Skeletal muscle satellite cell (primary cell): ENCODE measurements at regions not wholly inside any gene's neighbourhood (a gene's known extent, or its start where the extent isn't known, plus 50 kb on each side); places are given as distances from the start of the nearest gene placed in this dataset.
"Not testable (repeated sequence)": the region's sequence is repeated elsewhere in the genome, so short reads cannot be mapped to it uniquely, and the experiment has no call there.

Experiments
- H3K27me3 ChIP-seq: 2 replicates; pipeline ENCODE4 v1.7.0; 2013; ENCODE audit warnings: low read length; ENCODE audit not compliant: control insufficient read depth, insufficient read depth
- H3K36me3 ChIP-seq: 2 replicates; pipeline ENCODE4 v1.7.0; 2013; ENCODE audit warnings: mild to moderate bottlenecking, control low read depth, low read length; ENCODE audit not compliant: insufficient read depth
- H3K4me1 ChIP-seq: 2 replicates; pipeline ENCODE4 v1.7.0; 2013; ENCODE audit warnings: low read length; ENCODE audit not compliant: control insufficient read depth, insufficient read depth
- H3K4me2 ChIP-seq: 2 replicates; pipeline ENCODE4 v1.7.0; 2013; ENCODE audit warnings: mild to moderate bottlenecking, low read length
- H3K4me3 ChIP-seq: 2 replicates; pipeline ENCODE4 v1.7.0; 2013; ENCODE audit warnings: low read length
- H3K9ac ChIP-seq: 2 replicates; pipeline ENCODE4 v1.7.0; 2013; ENCODE audit warnings: mild to moderate bottlenecking, low read depth, low read length, moderate library complexity
- H3K9me3 ChIP-seq: replicated peaks from 2 replicates; pipeline ENCODE4 v1.7.0; 2013; ENCODE audit warnings: mild to moderate bottlenecking, control low read depth, low read length

DNA sequence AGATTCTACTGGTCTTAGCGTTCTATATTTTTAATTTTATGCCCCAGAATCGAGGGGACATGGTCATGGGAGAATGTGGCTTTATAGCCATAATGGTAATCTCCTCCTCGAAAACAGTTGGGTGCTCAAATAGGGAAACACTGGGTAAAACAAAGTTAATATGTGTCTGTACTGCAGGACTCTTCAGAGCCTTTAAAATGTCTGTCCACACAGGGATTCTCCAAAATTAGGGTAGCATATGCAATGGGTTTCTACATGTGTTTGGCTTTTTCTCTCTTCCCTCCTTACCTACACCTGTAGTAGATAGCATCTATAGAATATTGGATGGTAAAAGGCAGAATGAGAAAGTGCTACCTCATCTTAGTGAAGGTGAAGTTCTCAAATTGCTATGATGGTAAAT, 130.0 kb upstream of the NR3C1 start:
- H3K9ac ChIP-seq, result no peak overlapping the region

DNA sequence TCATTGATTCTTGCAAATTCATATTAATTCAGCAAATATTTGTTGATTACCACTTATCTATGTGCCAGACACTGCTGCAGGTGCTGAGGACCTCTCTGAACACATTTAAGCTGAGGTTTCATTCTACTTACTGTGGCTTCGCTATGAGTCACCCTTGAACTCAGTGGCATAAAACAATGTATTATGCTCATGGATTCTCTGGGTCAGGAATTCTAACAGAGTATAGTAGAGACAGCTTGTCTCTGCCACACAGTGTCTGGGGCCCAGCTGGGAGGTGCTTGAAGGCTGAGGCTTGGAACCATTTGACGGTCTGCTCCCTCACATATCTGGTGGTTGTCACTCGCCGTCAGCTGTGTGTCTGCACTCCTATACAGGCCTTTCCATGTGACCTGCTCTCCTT, 124.3 kb upstream of the NR3C1 start:
- Histone ChIP-seq H3K9ac (no peak overlapping the region), H3K4me1 (no peaks in the 10 kb centered on the region), H3K27me3 (no peaks in the 10 kb centered on the region), H3K4me3 (no peak overlapping the region), H3K36me3 (no peaks in the 10 kb centered on the region), H3K9me3 (no peaks in the 10 kb centered on the region), H3K4me2 (no peak overlapping the region)

More for the DNA sequence above, 130.0 kb upstream of the NR3C1 start:
- peaks cover 15% of the 10 kb centered on the region for H3K4me1 ChIP-seq
- no peaks in the 10 kb centered on the region for H3K9me3 ChIP-seq
- no peaks in the 10 kb centered on the region for H3K36me3 ChIP-seq
- H3K4me3 ChIP-seq, result no peak overlapping the region
- no peaks in the 10 kb centered on the region for H3K27me3 ChIP-seq
- no peak overlapping the region for H3K4me2 ChIP-seq

DNA sequence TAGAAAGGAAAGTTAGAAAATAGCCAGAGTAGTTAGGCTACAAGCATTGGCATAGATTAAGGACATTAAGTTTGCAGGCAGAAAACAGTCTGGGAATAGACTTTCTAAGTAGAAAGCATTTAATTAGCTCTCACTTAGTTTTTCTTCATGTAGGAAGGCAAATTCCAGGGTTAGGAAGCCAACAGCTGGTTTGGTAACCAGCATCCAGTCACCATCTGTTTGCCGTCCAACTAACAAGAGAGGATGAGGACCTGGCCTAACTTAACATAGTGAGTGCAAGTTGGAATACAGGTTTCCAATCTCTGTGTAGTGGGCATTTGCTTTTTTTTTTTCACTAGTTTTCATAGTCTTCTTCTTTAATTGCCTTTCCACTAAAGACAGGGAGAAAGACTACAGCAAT, 121.7 kb upstream of the NR3C1 start:
- H3K36me3 ChIP-seq, result no peaks in the 10 kb centered on the region
- no peak overlapping the region for H3K4me3 ChIP-seq
- H3K9me3 ChIP-seq, result no peaks in the 10 kb centered on the region
- no peak overlapping the region for H3K4me2 ChIP-seq
- H3K4me1 ChIP-seq, result no peaks in the 10 kb centered on the region
- no peak overlapping the region for H3K9ac ChIP-seq
- H3K27me3 ChIP-seq, result no peaks in the 10 kb centered on the region

DNA sequence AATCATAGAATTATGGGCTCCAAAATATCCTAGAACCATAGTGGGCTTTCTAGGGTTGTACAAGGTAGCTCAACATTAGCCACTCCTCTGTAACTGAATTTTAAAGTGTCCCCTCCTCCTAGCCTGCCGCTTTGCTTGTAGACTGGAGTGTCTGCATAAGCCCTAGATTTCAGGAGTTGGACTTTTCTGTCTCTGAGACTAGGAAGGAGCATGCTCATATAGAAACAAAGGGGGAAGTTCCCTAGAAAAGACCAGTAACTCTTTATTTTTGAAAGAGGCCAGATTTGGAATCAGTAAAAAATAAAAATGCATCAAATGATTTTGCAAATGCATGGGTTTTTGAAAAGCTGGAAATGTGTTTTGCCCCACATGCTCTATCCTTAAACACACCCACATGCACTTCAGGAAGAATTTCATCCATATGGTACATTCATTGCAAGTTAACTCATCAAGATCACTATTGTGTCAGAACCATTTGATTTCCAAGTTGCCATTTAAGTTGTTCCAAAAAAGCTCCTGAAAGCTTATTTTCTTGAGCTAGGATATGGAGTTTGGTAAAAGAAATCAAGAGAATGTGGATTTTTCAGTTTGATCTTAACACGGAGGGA, 121.0 kb upstream of the NR3C1 start:
- Histone ChIP-seq H3K36me3 (no peaks in the 10 kb centered on the region), H3K27me3 (no peaks in the 10 kb centered on the region), H3K9me3 (no peaks in the 10 kb centered on the region), H3K9ac (no peak overlapping the region), H3K4me3 (no peak overlapping the region), H3K4me1 (no peaks in the 10 kb centered on the region), H3K4me2 (no peak overlapping the region)

DNA sequence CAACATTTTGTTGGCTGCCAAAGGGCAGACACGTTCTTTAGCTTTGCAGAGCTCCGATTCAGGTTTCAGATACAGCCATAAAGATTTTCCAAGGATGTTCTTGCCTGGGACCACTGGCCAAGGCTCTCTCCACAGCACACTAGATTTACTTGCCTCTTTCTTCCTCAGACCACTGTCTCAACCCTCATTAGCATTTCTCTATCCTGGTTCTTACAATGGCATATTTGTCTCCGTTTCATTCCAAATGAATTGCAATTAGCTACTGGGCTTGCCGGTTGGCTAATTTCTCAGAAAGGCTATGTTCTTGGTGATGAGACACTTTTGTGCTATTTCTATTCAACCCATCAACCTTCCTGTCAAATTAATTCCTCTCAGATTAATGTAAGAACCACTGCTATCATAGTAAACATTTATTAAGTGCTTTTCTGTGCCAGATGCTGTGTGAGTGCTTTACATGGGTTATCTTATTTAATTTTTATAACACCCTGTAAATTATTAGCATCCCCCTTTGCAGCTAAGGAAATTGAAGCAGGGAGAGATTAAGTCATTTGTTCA, 118.4 kb upstream of the NR3C1 start:
- Histone ChIP-seq H3K4me2 (no peak overlapping the region), H3K4me3 (no peak overlapping the region), H3K36me3 (no peaks in the 10 kb centered on the region), H3K27me3 (no peaks in the 10 kb centered on the region), H3K4me1 (no peaks in the 10 kb centered on the region), H3K9me3 (no peaks in the 10 kb centered on the region), H3K9ac (no peak overlapping the region)

DNA sequence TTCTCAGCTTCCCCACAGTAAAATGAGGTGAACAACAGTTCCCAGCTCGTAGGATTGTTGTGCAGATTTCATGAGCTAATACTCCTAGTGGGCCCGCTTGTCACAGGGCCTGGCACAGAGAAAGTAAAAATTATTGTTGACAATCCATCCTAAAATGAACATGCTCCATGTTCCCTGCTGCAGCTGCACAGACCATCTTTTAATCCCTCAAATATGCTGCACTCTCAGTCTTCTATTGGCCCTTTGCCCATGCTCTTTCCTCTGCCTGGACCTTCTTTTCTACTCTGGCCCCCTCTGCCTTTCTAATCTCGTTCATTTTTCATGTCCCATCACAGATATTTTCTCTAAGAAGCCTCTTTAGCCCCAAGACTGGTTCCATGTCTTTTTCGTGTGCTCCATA, 117.7 kb upstream of the NR3C1 start:
- Histone ChIP-seq H3K9me3 (no peaks in the 10 kb centered on the region), H3K9ac (no peak overlapping the region), H3K4me1 (no peaks in the 10 kb centered on the region), H3K4me2 (no peak overlapping the region), H3K27me3 (no peaks in the 10 kb centered on the region), H3K4me3 (no peak overlapping the region), H3K36me3 (no peaks in the 10 kb centered on the region)

DNA sequence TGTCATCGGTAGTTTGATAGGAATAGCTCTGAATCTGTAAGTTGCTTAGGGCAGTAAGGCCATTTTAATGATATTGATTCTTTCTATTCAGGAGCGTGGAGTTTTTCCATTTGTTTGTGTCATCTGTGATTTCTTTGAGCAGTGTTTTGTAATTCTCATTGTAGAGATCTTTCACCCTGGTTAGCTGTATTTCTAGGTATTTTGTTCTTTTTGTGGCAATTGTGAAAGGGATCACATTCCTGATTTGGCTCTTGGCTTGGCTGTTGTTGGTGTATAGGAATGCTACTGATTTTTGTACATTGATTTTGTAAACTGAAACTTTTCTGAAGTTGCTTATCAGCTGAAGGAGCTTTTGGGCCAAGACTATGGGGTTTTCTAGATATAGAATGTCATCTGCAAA, 115.7 kb upstream of the NR3C1 start:
- H3K36me3 ChIP-seq, H3K4me2 ChIP-seq, H3K9me3 ChIP-seq, H3K9ac ChIP-seq, H3K4me3 ChIP-seq, H3K4me1 ChIP-seq, H3K27me3 ChIP-seq: not testable (repeated sequence)

DNA sequence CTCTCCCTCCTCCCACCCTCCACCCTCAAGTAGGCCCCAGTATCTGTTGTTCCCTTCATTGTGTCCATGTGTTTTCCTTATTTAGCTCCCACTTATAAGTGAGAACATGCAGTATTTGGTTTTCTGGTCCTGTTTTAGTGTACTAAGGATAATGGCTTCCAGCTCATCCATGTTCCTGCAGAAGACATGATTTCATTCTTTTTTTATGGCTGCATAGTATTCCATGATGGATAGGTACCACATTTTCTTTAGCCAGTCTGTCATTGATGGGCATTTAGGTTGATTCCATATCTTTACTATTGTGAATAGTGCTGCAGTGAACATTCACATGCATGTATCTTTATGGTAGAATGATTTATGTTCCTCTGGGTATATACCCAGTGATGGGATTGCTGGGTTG, 114.3 kb upstream of the NR3C1 start:
- not testable (repeated sequence) for H3K27me3 ChIP-seq, H3K4me1 ChIP-seq, H3K4me3 ChIP-seq

DNA sequence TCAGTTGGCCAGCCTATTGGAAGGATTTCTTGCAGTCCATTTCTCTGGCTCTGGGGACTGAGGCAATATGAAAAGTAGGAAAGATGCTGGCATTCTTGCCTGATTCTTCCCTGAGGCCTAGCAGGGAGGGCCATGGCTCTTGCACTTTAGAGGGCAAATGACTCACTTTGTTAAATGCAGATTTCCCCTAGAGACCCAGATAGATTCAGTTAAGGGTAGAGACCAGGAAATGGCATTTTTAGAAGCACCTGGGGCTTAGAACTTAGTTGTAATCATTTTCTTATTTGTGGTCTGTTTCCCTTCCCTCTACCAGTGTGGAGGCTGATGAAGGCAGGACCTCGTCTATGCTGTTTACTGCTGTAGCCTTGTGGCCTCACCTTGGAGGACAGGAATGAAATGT, 112.8 kb upstream of the NR3C1 start:
- Histone ChIP-seq H3K4me2 (no peak overlapping the region), H3K4me1 (no peaks in the 10 kb centered on the region), H3K36me3 (no peaks in the 10 kb centered on the region), H3K9me3 (no peaks in the 10 kb centered on the region), H3K27me3 (no peaks in the 10 kb centered on the region), H3K4me3 (no peak overlapping the region), H3K9ac (no peak overlapping the region)

More for the DNA sequence above, 114.3 kb upstream of the NR3C1 start:
- not testable (repeated sequence) for H3K4me2 ChIP-seq, H3K9me3 ChIP-seq, H3K9ac ChIP-seq, H3K36me3 ChIP-seq

DNA sequence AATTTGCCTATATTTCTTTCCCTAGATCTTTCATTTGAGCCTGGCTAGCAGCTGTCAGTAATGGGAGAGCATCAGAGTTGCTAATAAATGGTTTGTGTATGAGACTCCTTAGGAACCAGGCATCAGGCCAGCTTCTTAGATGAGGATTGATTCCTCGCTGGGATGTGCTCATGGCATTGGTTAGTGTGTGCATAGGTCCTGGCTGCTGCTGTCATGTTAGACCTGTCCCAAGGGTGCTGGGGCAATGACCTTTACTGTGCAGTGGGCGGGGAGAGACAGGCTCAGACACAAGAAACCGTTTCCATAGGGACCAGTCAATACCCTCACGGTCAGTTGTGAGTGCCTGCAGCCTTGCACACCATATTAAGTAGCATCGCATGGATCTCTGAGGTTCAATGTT, 112.3 kb upstream of the NR3C1 start:
- Histone ChIP-seq H3K9me3 (no peaks in the 10 kb centered on the region), H3K4me1 (no peaks in the 10 kb centered on the region), H3K4me3 (no peak overlapping the region), H3K36me3 (no peaks in the 10 kb centered on the region), H3K9ac (no peak overlapping the region), H3K27me3 (no peaks in the 10 kb centered on the region), H3K4me2 (no peak overlapping the region)

DNA sequence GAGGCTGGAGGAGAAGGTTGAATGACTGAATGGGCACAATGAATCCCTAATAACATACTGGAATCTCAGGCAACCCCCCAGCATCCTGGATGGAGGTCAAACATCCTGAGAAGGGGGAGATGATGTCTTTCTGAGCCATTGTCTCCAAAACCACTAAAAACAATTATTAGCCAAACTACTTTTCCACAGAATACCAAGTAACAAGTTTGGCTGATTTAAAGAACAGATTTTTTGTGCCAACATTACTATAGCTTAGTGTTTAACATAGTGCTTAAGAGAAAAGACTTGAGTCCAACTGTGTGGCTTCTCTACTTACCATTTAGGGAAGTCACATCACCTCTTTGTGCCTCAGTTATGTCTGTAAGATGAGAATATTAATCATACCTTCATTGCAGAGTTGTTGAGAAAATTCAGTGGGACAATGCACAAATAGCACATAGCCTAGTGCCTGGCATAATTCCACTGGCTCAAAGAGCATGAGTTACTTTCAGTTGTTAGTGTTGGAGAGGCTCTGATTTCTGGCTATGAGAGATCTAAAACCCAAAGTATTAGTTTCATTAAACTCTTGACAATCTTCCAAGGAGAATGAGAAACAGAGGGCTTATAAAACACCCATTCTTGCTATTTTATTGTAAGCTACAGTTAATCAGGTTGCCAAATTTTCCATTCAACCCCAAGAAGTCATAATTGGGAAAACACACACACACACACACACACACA, 111.3 kb upstream of the NR3C1 start:
- Histone ChIP-seq H3K4me1 (no peaks in the 10 kb centered on the region), H3K4me2 (no peak overlapping the region), H3K9ac (no peak overlapping the region), H3K9me3 (no peaks in the 10 kb centered on the region), H3K27me3 (no peaks in the 10 kb centered on the region), H3K36me3 (no peaks in the 10 kb centered on the region), H3K4me3 (no peak overlapping the region)

DNA sequence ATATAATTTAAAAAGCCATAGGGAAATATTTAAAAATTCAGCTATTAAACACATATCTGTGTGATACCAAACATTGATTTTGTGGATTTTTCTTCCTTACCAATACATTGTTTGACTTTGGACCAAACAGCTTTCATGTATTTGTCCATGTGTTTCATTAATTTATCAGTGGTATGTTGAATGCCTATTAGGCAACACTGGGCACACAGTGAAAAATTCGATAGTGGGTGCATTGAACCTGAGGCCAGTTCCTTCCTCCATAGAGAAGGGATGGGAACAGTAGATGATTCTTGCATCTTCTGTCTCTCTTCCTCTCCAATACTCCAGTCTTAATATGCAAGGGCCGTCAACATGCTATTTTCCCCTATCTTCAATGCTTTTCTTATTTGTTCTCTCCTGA, 110.2 kb upstream of the NR3C1 start:
- H3K4me3 ChIP-seq, result no peak overlapping the region
- H3K9ac ChIP-seq, result no peak overlapping the region
- H3K27me3 ChIP-seq, result no peaks in the 10 kb centered on the region
- H3K9me3 ChIP-seq, result no peaks in the 10 kb centered on the region
- no peak overlapping the region for H3K4me2 ChIP-seq
- H3K4me1 ChIP-seq, result no peaks in the 10 kb centered on the region
- H3K36me3 ChIP-seq, result no peaks in the 10 kb centered on the region
